GM23338 (cell line): ENCODE measurements at regions not wholly inside any gene's neighbourhood (a gene's known extent, or its start where the extent isn't known, plus 50 kb on each side); places are given as distances from the start of the nearest gene placed in this dataset.

Source experiments
- ATAC-seq: fragments of 200-7000 bp; cut with Tn5 transposase; 3 replicates; pipeline ENCODE4 v1.9.1; 2020
- DNase-seq: peaks from one replicate; pipeline ENCODE4 v3.0.0-alpha.2; 2015; ENCODE audit warnings: low spot score
- H2AFZ ChIP-seq: fragments of 200-600 bp; sonication (generic); 2 replicates; pipeline ENCODE4 v1.8.0; 2016; ENCODE audit warnings: antibody characterized with exemption, mild to moderate bottlenecking, moderate library complexity
- H3F3A ChIP-seq: fragments of 200-600 bp; sonication (generic); replicated peaks from 2 replicates; pipeline ENCODE4 v1.8.0; 2017; ENCODE audit warnings: antibody characterized with exemption, mixed run types, low read depth
- H3K27ac ChIP-seq: fragments of 200-600 bp; sonication (generic); 2 replicates; pipeline ENCODE4 v1.6.1; 2016; ENCODE audit warnings: low read depth
- H3K27me3 ChIP-seq: fragments of 200-600 bp; sonication (generic); 2 replicates; pipeline ENCODE4 v1.8.0; 2016; ENCODE audit warnings: mild to moderate bottlenecking, mixed run types, moderate library complexity; ENCODE audit not compliant: insufficient read depth
- H3K36me3 ChIP-seq: fragments of 200-600 bp; sonication (generic); 2 replicates; pipeline ENCODE4 v1.8.0; 2016; ENCODE audit warnings: mild to moderate bottlenecking; ENCODE audit not compliant: insufficient read depth
- H3K4me1 ChIP-seq: fragments of 200-600 bp; sonication (generic); 2 replicates; pipeline ENCODE4 v1.8.0; 2016; ENCODE audit warnings: mild to moderate bottlenecking, moderate library complexity; ENCODE audit not compliant: insufficient read depth
- H3K4me2 ChIP-seq: fragments of 200-600 bp; sonication (generic); 2 replicates; pipeline ENCODE4 v1.7.1; 2017; ENCODE audit warnings: mixed run types
- H3K4me3 ChIP-seq: fragments of 200-600 bp; sonication (generic); 2 replicates; pipeline ENCODE4 v1.6.1; 2016; ENCODE audit warnings: mixed run types
- H3K79me2 ChIP-seq: fragments of 200-600 bp; sonication (generic); replicated peaks from 2 replicates; pipeline ENCODE4 v1.8.0; 2017; ENCODE audit warnings: mild to moderate bottlenecking; ENCODE audit not compliant: insufficient read depth
- H3K9me2 ChIP-seq: fragments of 200-600 bp; sonication (generic); 2 replicates; pipeline ENCODE4 v1.8.0; 2017; ENCODE audit not compliant: insufficient read depth
- H4K20me1 ChIP-seq: fragments of 200-600 bp; sonication (generic); replicated peaks from 2 replicates; pipeline ENCODE4 v1.8.0; 2017; ENCODE audit warnings: mild to moderate bottlenecking; ENCODE audit not compliant: insufficient read depth
- H3K27ac Mint-ChIP-seq: 2 replicates; pipeline ENCODE4 v1.8.0; 2020; ENCODE audit warnings: inconsistent platforms, mild to moderate bottlenecking, moderate library complexity, mixed read lengths
- H3K27me3 Mint-ChIP-seq: 3 replicates; pipeline ENCODE4 v1.8.0; 2022; ENCODE audit warnings: low read depth, mild to moderate bottlenecking, moderate library complexity, mixed read lengths, inconsistent platforms; ENCODE audit not compliant: insufficient read depth, poor library complexity
- H3K36me3 Mint-ChIP-seq: 3 replicates; pipeline ENCODE4 v1.8.0; 2021; ENCODE audit warnings: low read depth, mild to moderate bottlenecking, inconsistent platforms, moderate library complexity, mixed read lengths
- H3K4me1 Mint-ChIP-seq: 3 replicates; pipeline ENCODE4 v1.8.0; 2020; ENCODE audit warnings: mild to moderate bottlenecking, inconsistent platforms, mixed read lengths
- H3K4me3 Mint-ChIP-seq: 3 replicates; pipeline ENCODE4 v1.8.0; 2021; ENCODE audit warnings: moderate library complexity, mild to moderate bottlenecking, inconsistent platforms, mixed read lengths
- H3K9me3 Mint-ChIP-seq: 3 replicates; pipeline ENCODE4 v1.8.0; 2020; ENCODE audit warnings: moderate library complexity, mild to moderate bottlenecking, inconsistent platforms, mixed read lengths
- CREB1 ChIP-seq: fragments of 250-450 bp; sonication (Bioruptor Pico); IDR thresholded peaks from 2 replicates; pipeline ENCODE4 v1.5.0; 2020; ENCODE audit warnings: low read depth, mild to moderate bottlenecking, moderate library complexity
- CTCF ChIP-seq, 2 experiments: fragments of 200-600 bp in 1 of 2; sonication (generic) in 1 of 2; conservative IDR thresholded peaks; 2 replicates each; pipeline versions ENCODE4 v1.5.1 to v1.6.1; 2016 to 2017; ENCODE audit warnings: antibody characterized with exemption in 2 of 2, low read depth in 2 of 2, mild to moderate bottlenecking in 2 of 2, moderate library complexity in 1 of 2
- EZH2 ChIP-seq: fragments of 200-600 bp; sonication (generic); IDR thresholded peaks from one replicate; pipeline ENCODE4 v1.8.0; 2017; ENCODE audit warnings: antibody characterized with exemption, mild to moderate bottlenecking, low read depth; ENCODE audit not compliant: unreplicated experiment
- EZH2phosphoT487 ChIP-seq: fragments of 200-600 bp; sonication (generic); IDR thresholded peaks from one replicate; pipeline ENCODE4 v1.8.1; 2018; ENCODE audit warnings: antibody characterized with exemption; ENCODE audit not compliant: unreplicated experiment
- JUNB ChIP-seq: IDR thresholded peaks from one replicate; pipeline ENCODE4 v1.6.1; 2016; ENCODE audit warnings: antibody characterized with exemption; ENCODE audit not compliant: unreplicated experiment
- NANOG ChIP-seq: IDR thresholded peaks from 2 replicates; pipeline ENCODE4 v1.6.1; 2016; ENCODE audit warnings: antibody characterized with exemption, borderline replicate concordance
- POLR2AphosphoS5 ChIP-seq: IDR thresholded peaks from 2 replicates; pipeline ENCODE4 v1.6.1; 2016; ENCODE audit warnings: antibody characterized with exemption, low read depth
- STAT1 ChIP-seq: IDR thresholded peaks from one replicate; pipeline ENCODE4 v1.6.1; 2016; ENCODE audit warnings: antibody characterized with exemption; ENCODE audit not compliant: unreplicated experiment
- ZNF114 ChIP-seq: fragments of 250-450 bp; sonication (Bioruptor Pico); IDR thresholded peaks from 2 replicates; pipeline ENCODE4 v1.5.0; 2020; ENCODE audit warnings: mild to moderate bottlenecking, moderate library complexity
- ZNF331 ChIP-seq: fragments of 250-450 bp; sonication (Bioruptor Pico); IDR thresholded peaks from 2 replicates; pipeline ENCODE4 v1.5.0; 2020; ENCODE audit warnings: low read depth, mild to moderate bottlenecking, moderate library complexity
- TF ChIP-seq, protein P1 (sequence below): IDR thresholded peaks from one replicate; pipeline ENCODE4 v1.6.1; 2018; ENCODE audit warnings: antibody characterized with exemption; ENCODE audit not compliant: unreplicated experiment
- TF ChIP-seq, protein P2 (sequence below): fragments of 250-450 bp; sonication (Bioruptor Pico); IDR thresholded peaks from 2 replicates; pipeline ENCODE4 v1.5.0; 2020; ENCODE audit warnings: mild to moderate bottlenecking, moderate library complexity

DNA sequence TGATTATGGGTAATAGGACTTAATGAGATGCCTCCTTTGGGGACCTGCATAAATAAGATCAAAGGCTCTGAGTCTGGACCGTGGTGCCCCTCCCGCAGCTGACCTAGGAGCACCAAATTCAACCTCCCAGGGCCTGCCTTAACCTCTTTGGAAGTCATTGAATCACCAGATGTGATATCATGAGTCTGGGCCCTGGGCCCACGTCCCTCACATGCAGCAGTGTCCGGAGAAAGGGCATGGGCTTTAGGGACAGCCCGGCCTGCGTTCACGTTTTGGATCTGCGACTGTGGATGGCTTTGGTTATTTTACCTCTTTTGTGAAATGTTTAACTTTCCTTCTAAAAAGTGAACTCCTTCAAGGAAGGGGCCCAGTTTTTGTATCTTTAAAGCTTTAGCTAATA is 220.0 kb upstream of the KLF6 start (continued):
- TF ChIP-seq CTCF (conservative IDR thresholded peaks at IDR 0.05; ENCODE audit: low read depth in 2 of 2) (no peak), CREB1 (CRISPR knock-in tag) (no peak), NANOG (no peak)

GRCh38 chr10:4004144-4004543 is 219.1 kb upstream of the KLF6 start:
- Mint-ChIP-seq H3K27me3 (peaks cover 4% of the 10 kb centered on the region), H3K9me3 (peaks cover 11% of the 10 kb centered on the region; the same call in 2 of the 3 replicates), H3K27ac (no peak overlapping the region), H3K36me3 (peaks cover 4% of the 10 kb centered on the region; the same call in 2 of the 3 replicates), H3K4me1 (peaks cover 8% of the 10 kb centered on the region), H3K4me3 (no peak overlapping the region)
- peak; percentile 28; the same call in 1 of the 3 replicates for ATAC-seq
- no peak overlapping the region for H3K4me2 ChIP-seq
- peak; percentile 29 for DNase-seq
- no peaks in the 10 kb centered on the region for H3K36me3 ChIP-seq
- H3K9me2 ChIP-seq = no peaks in the 10 kb centered on the region; the same call in 1 of the 2 replicates
- no peak overlapping the region for H2AFZ ChIP-seq
- TF ChIP-seq CREB1 (CRISPR knock-in tag) (no peak), EZH2 (no peak), STAT1 (no peak), NANOG (no peak), EZH2phosphoT487 (no peak), CTCF (conservative IDR thresholded peaks at IDR 0.05; ENCODE audit: low read depth in 2 of 2) (no peak), ZNF331 (CRISPR knock-in tag) (no peak), POLR2AphosphoS5 (no peak), JUNB (no peak), ZNF114 (CRISPR knock-in tag) (no peak)
- TF ChIP-seq, protein P1, sequence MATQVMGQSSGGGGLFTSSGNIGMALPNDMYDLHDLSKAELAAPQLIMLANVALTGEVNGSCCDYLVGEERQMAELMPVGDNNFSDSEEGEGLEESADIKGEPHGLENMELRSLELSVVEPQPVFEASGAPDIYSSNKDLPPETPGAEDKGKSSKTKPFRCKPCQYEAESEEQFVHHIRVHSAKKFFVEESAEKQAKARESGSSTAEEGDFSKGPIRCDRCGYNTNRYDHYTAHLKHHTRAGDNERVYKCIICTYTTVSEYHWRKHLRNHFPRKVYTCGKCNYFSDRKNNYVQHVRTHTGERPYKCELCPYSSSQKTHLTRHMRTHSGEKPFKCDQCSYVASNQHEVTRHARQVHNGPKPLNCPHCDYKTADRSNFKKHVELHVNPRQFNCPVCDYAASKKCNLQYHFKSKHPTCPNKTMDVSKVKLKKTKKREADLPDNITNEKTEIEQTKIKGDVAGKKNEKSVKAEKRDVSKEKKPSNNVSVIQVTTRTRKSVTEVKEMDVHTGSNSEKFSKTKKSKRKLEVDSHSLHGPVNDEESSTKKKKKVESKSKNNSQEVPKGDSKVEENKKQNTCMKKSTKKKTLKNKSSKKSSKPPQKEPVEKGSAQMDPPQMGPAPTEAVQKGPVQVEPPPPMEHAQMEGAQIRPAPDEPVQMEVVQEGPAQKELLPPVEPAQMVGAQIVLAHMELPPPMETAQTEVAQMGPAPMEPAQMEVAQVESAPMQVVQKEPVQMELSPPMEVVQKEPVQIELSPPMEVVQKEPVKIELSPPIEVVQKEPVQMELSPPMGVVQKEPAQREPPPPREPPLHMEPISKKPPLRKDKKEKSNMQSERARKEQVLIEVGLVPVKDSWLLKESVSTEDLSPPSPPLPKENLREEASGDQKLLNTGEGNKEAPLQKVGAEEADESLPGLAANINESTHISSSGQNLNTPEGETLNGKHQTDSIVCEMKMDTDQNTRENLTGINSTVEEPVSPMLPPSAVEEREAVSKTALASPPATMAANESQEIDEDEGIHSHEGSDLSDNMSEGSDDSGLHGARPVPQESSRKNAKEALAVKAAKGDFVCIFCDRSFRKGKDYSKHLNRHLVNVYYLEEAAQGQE = no peak
- TF ChIP-seq, protein P2, sequence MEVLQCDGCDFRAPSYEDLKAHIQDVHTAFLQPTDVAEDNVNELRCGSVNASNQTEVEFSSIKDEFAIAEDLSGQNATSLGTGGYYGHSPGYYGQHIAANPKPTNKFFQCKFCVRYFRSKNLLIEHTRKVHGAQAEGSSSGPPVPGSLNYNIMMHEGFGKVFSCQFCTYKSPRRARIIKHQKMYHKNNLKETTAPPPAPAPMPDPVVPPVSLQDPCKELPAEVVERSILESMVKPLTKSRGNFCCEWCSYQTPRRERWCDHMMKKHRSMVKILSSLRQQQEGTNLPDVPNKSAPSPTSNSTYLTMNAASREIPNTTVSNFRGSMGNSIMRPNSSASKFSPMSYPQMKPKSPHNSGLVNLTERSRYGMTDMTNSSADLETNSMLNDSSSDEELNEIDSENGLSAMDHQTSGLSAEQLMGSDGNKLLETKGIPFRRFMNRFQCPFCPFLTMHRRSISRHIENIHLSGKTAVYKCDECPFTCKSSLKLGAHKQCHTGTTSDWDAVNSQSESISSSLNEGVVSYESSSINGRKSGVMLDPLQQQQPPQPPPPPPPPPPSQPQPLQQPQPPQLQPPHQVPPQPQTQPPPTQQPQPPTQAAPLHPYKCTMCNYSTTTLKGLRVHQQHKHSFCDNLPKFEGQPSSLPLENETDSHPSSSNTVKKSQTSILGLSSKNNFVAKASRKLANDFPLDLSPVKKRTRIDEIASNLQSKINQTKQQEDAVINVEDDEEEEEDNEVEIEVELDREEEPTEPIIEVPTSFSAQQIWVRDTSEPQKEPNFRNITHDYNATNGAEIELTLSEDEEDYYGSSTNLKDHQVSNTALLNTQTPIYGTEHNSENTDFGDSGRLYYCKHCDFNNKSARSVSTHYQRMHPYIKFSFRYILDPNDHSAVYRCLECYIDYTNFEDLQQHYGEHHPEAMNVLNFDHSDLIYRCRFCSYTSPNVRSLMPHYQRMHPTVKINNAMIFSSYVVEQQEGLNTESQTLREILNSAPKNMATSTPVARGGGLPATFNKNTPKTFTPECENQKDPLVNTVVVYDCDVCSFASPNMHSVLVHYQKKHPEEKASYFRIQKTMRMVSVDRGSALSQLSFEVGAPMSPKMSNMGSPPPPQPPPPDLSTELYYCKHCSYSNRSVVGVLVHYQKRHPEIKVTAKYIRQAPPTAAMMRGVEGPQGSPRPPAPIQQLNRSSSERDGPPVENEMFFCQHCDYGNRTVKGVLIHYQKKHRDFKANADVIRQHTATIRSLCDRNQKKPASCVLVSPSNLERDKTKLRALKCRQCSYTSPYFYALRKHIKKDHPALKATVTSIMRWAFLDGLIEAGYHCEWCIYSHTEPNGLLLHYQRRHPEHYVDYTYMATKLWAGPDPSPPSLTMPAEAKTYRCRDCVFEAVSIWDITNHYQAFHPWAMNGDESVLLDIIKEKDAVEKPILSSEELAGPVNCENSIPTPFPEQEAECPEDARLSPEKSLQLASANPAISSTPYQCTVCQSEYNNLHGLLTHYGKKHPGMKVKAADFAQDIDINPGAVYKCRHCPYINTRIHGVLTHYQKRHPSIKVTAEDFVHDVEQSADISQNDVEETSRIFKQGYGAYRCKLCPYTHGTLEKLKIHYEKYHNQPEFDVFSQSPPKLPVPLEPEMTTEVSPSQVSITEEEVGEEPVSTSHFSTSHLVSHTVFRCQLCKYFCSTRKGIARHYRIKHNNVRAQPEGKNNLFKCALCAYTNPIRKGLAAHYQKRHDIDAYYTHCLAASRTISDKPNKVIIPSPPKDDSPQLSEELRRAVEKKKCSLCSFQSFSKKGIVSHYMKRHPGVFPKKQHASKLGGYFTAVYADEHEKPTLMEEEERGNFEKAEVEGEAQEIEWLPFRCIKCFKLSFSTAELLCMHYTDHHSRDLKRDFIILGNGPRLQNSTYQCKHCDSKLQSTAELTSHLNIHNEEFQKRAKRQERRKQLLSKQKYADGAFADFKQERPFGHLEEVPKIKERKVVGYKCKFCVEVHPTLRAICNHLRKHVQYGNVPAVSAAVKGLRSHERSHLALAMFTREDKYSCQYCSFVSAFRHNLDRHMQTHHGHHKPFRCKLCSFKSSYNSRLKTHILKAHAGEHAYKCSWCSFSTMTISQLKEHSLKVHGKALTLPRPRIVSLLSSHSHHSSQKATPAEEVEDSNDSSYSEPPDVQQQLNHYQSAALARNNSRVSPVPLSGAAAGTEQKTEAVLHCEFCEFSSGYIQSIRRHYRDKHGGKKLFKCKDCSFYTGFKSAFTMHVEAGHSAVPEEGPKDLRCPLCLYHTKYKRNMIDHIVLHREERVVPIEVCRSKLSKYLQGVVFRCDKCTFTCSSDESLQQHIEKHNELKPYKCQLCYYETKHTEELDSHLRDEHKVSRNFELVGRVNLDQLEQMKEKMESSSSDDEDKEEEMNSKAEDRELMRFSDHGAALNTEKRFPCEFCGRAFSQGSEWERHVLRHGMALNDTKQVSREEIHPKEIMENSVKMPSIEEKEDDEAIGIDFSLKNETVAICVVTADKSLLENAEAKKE (CRISPR knock-in tag) = no peak
- H3K4me1 ChIP-seq = no peaks in the 10 kb centered on the region
- no peaks in the 10 kb centered on the region for H4K20me1 ChIP-seq
- no peaks in the 10 kb centered on the region for H3K27me3 ChIP-seq
- no peaks in the 10 kb centered on the region for H3K79me2 ChIP-seq
- H3K27ac ChIP-seq = no peak overlapping the region
- H3F3A ChIP-seq = no peaks in the 10 kb centered on the region
- H3K4me3 ChIP-seq = no peak overlapping the region
